ENCODE measurements at regions not wholly inside any gene's neighbourhood (a gene's known extent, or its start where the extent isn't known, plus 50 kb on each side); places are given as distances from the start of the nearest gene placed in this dataset.

DNA sequence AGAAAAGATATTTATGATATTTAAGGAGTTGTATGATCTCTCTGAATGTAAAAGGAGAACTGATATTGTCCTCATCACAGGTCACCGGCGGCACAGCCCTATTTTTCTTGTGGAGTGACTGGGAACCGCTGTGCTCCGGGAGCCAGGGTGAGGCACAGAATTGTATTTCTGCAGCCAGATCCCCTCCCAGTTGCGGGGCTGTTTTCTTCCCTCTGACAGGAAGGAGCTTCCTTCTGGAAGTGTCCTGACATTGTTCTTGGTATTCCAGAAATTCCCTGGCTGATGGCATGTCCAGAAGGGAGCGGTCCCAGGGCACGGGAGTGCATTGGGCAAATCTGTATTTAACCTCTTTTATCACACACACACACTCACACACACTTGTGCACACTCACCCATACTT is 268.6 kb upstream of the FOXF1 start:
- no peak for TF ChIP-seq CTCF (IDR thresholded peaks at IDR 0.05)
- peaks cover 10% of the 10 kb centered on the region for H3K9me3 Mint-ChIP-seq
- H3K4me1 Mint-ChIP-seq: peaks cover 41% of the 10 kb centered on the region
- no peaks in the 10 kb centered on the region for H3K36me3 Mint-ChIP-seq (ENCODE audit: low read depth)
- peaks cover 16% of the 10 kb centered on the region for H3K27me3 Mint-ChIP-seq (ENCODE audit: low read depth, poor library complexity)
- H3K4me3 Mint-ChIP-seq: no peak overlapping the region
- no peak overlapping the region for H3K27ac Mint-ChIP-seq
- DNase-seq: no peak

DNA sequence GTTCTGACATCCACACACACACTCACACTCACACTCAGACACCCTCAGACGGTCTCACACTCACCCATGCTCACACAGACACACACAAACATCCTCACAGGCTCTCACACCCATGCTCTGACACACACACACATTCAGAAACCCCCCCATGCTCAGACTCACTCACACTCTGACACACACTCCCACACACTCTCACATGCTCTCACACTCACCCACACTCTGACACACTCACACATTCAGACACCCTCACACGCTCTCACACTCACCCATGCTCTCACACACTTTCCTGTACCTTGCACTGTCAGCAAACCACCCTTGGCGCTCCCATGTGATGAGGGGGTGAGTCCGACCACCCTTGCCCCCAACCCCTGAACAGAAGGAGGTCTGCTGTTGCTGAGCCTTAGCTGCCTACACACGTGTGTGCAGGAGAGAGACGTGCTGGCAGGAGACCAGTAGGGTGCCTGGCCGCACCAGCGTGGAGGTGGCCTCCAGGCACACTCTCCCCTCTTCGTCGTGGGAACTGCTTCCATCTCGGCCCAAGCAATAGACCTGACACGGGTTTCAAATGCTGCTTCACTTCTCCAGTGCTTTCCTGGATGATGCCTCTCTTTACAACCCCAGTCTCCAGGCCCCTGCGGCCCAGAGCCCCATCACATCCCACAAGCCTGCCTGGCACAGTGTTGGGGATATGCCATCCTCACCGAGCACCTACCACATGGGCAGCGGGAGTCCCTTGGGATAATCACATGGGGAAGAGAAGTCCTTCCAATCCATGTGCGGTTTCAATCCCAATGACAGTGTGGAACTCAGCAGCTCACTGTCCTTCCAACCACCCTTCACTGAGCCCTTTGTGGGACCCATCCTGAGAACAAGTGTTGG is 267.8 kb upstream of the FOXF1 start:
- peaks cover 10% of the 10 kb centered on the region for H3K9me3 Mint-ChIP-seq
- DNase-seq: no peak
- H3K36me3 Mint-ChIP-seq (ENCODE audit: low read depth): no peaks in the 10 kb centered on the region
- H3K4me1 Mint-ChIP-seq: peaks cover 48% of the 10 kb centered on the region
- no peak for TF ChIP-seq CTCF (IDR thresholded peaks at IDR 0.05)
- no peak overlapping the region for H3K27ac Mint-ChIP-seq
- no peak overlapping the region for H3K4me3 Mint-ChIP-seq
- H3K27me3 Mint-ChIP-seq (ENCODE audit: low read depth, poor library complexity): peaks cover 23% of the 10 kb centered on the region

GRCh38 chr16:86243123-86243473 is 267.2 kb upstream of the FOXF1 start:
- peaks cover 10% of the 10 kb centered on the region for H3K9me3 Mint-ChIP-seq
- H3K27ac Mint-ChIP-seq: no peak overlapping the region
- H3K27me3 Mint-ChIP-seq (ENCODE audit: low read depth, poor library complexity): peaks cover 29% of the 10 kb centered on the region
- H3K36me3 Mint-ChIP-seq (ENCODE audit: low read depth): no peaks in the 10 kb centered on the region
- TF ChIP-seq CTCF (IDR thresholded peaks at IDR 0.05): no peak
- peaks cover 55% of the 10 kb centered on the region for H3K4me1 Mint-ChIP-seq
- H3K4me3 Mint-ChIP-seq: no peak overlapping the region
- no peak for DNase-seq

- peaks cover 10% of the 10 kb centered on the region for H3K9me3 Mint-ChIP-seq
- no peak overlapping the region for H3K27ac Mint-ChIP-seq
- H3K4me3 Mint-ChIP-seq: no peak overlapping the region
- peaks cover 32% of the 10 kb centered on the region for H3K27me3 Mint-ChIP-seq (ENCODE audit: low read depth, poor library complexity)
- no peaks in the 10 kb centered on the region for H3K36me3 Mint-ChIP-seq (ENCODE audit: low read depth)
- H3K4me1 Mint-ChIP-seq: peaks cover 55% of the 10 kb centered on the region
- TF ChIP-seq CTCF (IDR thresholded peaks at IDR 0.05): no peak
- DNase-seq: no peak
Measured at GRCh38 chr16:86243571-86244154, 266.7 kb upstream of the FOXF1 start.

DNA sequence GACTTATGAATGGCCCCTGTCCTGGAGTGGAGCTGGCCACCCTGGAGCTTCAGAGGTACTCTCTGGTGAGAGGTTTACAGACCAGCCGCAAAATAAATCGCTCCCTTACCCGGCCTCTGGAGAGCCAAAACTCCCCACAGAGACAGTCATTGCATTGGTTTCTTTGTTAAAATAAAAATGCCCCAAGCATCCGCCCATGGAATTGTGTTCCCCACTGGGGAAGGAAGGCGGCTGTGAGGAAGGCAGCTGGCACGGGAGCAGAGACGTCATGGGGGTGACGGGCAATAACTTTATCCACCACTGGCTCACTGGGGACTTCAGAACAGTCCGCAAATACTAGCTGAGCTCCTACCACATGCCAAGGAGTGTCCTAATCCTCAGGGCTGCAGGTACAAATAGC is 266.2 kb upstream of the FOXF1 start:
- DNase-seq: no peak
- no peak for TF ChIP-seq CTCF (IDR thresholded peaks at IDR 0.05)
- Mint-ChIP-seq H3K9me3 (peaks cover 10% of the 10 kb centered on the region), H3K4me3 (no peak overlapping the region), H3K4me1 (peaks cover 56% of the 10 kb centered on the region), H3K27me3 (ENCODE audit: low read depth, poor library complexity) (peaks cover 36% of the 10 kb centered on the region), H3K36me3 (ENCODE audit: low read depth) (no peaks in the 10 kb centered on the region), H3K27ac (no peak overlapping the region)

DNA sequence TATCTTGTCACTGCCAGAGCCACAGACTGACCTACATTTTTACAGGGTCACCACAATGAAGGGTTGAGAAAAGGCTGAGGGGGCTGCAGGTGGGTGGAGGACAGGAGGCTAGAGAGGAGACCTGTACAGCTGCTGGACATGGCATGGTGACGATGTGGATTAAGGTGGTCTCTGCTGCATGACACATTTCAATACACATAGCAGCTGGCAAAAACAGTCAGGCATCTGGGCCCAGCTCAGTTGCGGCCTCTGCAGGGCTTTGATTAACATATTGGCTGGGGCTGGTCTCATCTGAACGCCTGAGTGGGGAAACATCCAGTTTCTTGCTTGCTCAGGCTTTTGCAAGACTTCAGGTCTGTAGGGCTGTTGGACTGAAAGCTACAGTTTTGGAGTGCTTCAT is 265.4 kb upstream of the FOXF1 start:
- Mint-ChIP-seq H3K4me3 (no peak overlapping the region), H3K36me3 (ENCODE audit: low read depth) (no peaks in the 10 kb centered on the region), H3K27me3 (ENCODE audit: low read depth, poor library complexity) (peaks cover 37% of the 10 kb centered on the region), H3K27ac (no peak overlapping the region), H3K9me3 (peaks cover 10% of the 10 kb centered on the region), H3K4me1 (peaks cover 51% of the 10 kb centered on the region)
- no peak for TF ChIP-seq CTCF (IDR thresholded peaks at IDR 0.05)
- no peak for DNase-seq

Data from nephron progenitor cell (in vitro differentiated cells).